ENCODE measurements at regions not wholly inside any gene's neighbourhood (a gene's known extent, or its start where the extent isn't known, plus 50 kb on each side); places are given as distances from the start of the nearest gene placed in this dataset.
A peak's percentile ranks its signal among the peaks of the same experiment; 100 is the strongest.
"Not testable (repeated sequence)": the region's sequence is repeated elsewhere in the genome, so short reads cannot be mapped to it uniquely, and the experiment has no call there.

DNA sequence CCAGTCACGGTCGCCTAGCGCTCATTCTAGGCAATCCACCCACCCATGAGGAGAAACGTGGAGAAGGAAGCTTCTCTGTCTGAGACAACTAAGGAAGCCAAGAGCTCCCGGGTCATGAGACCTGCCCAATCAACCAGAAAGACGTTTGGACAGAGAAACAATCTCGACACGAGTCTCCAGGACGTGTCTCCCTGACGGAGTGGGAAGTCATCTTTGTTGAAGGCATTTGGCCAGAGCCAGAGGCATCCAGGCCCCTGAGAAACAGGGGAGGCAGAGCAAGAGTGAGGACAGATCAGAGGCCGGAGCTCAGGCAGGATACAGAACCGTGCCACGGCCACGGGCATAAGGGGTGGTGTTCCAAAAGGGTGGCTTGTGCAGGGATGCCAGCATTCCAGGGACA, 479.0 kb downstream of the SPATA31A7 start:
- TF ChIP-seq, protein P1, sequence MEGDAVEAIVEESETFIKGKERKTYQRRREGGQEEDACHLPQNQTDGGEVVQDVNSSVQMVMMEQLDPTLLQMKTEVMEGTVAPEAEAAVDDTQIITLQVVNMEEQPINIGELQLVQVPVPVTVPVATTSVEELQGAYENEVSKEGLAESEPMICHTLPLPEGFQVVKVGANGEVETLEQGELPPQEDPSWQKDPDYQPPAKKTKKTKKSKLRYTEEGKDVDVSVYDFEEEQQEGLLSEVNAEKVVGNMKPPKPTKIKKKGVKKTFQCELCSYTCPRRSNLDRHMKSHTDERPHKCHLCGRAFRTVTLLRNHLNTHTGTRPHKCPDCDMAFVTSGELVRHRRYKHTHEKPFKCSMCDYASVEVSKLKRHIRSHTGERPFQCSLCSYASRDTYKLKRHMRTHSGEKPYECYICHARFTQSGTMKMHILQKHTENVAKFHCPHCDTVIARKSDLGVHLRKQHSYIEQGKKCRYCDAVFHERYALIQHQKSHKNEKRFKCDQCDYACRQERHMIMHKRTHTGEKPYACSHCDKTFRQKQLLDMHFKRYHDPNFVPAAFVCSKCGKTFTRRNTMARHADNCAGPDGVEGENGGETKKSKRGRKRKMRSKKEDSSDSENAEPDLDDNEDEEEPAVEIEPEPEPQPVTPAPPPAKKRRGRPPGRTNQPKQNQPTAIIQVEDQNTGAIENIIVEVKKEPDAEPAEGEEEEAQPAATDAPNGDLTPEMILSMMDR (IDR thresholded peaks at IDR 0.05; ENCODE audit: control insufficient read depth, extremely low read depth, insufficient read depth) = no peak
- DNase-seq (ENCODE audit: low read depth) = no peak
- H3K4me3 ChIP-seq (ENCODE audit: low read depth, low read length) = no peak overlapping the region

DNA sequence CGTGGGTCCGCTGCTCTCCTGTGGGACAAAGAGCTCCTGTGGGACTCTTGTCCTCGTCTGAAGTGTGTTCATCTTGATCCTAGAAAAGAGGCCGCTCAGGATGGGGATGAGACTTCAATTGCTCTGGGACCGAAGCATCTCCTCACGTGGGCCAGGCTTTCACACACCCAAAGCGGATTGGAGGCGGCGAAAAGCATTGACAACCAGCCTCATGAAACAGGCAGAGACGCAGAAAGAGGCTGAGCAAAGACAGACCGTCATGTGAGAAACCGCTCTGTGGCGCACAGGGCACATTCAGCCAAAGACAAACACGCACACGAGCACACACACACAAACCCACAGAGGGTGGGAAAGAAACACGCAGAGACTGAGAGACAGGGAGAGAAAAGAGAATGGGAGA, 479.5 kb downstream of the SPATA31A7 start:
- no peak overlapping the region for H3K4me3 ChIP-seq (ENCODE audit: low read depth, low read length)
- TF ChIP-seq, protein P1 (IDR thresholded peaks at IDR 0.05; ENCODE audit: control insufficient read depth, extremely low read depth, insufficient read depth) = no peak
- no peak for DNase-seq (ENCODE audit: low read depth)

DNA sequence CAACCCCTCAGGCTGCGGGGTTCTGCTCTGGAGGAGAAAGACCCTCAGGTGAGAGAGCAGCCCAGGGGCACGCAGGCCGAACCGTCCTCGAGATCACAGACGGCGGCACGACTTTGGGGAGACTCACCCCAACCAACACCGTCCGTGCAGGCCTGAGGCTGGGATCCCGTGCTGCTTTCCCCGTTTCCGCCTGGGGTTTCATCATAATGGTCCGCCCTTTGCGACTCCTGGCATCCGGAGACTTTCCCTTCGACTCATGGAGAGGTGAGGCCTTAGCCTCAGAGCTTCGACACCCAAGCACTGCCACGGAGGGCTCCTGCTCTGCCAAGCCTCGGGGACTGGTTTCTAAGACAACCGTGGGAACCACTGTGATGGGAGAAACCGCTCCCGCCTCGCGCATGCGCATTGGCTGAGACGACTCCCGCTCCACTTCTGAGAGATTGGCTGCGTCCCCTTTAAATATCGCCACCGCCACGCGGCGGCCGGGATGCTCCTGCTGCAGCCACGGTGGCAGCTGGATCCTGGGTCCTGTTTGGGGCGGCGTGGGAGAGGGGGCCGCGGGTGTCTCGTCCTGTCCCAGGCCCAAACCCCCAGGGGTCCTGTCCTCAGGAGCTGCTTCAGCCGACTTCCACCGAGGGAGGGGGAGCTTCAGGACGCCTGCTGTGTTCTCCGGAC, 480.1 kb downstream of the SPATA31A7 start:
- not testable (repeated sequence) for DNase-seq (ENCODE audit: low read depth)
- H3K4me3 ChIP-seq (ENCODE audit: low read depth, low read length) = peak overlapping the region; percentile 15; the same call in 1 of the 2 replicates

DNA sequence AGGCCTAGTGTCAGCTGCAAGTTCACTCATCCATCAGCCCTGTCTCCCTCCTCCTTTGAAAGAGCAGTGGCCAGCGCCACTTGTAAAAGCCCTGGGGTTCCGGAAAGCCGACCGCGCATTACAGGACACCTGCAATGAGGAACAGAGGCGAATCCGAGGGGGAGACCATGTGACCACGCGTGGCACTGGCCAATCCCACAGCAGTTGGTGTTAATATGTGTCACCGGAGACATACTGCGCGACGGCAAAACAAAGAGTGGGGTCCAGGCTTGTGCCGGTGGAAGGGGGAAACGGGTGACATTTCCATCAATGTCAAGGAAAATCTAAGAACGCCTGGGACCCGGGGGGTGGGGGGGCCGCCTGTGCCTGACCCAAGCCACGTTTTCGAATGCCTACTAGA, 480.8 kb downstream of the SPATA31A7 start:
- TF ChIP-seq, protein P1 (IDR thresholded peaks at IDR 0.05; ENCODE audit: control insufficient read depth, extremely low read depth, insufficient read depth) = no peak
- no peak for DNase-seq (ENCODE audit: low read depth)
- no peak overlapping the region for H3K4me3 ChIP-seq (ENCODE audit: low read depth, low read length)

DNA sequence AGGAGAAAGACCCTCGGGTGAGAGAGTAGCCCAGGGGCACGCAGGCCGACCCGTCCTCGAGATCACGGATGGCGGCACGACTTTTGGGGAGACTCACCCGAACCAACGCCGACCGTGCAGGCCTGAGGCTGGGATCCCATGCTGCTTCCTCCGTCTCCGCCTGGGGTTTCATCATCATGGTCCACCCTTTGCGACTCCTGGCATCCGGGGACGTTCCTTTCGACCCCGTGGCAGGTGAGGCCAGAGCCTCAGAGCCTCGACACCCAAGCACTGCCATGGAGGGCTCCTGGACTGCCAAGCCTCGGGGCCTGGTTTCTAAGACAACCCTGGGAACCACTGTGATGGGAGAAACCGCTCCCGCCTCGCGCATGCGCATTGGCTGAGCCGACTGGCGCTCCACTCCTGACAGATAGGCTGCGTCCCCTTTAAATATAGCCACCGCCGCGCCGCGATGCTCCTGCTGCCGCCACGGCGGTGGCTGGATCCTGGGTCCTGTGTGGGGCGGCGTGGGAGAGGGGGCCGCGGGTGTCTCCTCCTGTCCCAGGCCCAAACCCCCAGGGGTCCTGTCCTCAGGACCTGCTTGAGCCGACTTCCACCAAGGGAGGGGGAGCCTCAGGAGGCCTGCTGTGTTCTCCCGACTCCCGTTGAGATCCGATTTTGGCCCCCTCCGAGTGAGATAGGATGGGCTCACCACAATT, 481.6 kb downstream of the SPATA31A7 start:
- TF ChIP-seq, protein P1 (IDR thresholded peaks at IDR 0.05; ENCODE audit: control insufficient read depth, extremely low read depth, insufficient read depth) = no peak
- DNase-seq (ENCODE audit: low read depth) = no peak
- no peak overlapping the region for H3K4me3 ChIP-seq (ENCODE audit: low read depth, low read length)

DNA sequence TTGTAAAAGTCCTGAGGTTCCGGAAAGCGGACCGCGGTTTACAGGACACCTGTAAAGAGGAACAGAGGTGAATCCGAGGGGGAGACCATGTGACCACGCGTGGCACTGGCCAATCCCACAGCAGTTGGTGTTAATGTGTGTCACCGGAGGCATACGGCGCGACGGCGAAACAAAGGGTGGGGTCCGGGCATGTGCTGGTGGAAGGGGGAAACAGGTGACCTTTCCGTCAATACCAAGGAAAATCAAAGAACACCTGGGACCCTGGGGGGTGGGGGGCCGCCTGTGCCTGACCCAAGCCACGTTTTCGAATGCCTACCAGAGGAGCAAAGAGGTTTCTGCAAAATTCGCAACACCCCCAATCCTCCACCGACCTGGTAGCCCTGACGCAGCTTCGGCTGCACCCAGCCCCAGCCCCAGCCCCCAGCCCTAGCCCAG, 482.3 kb downstream of the SPATA31A7 start:
- not testable (repeated sequence) for DNase-seq (ENCODE audit: low read depth); H3K4me3 ChIP-seq (ENCODE audit: low read depth, low read length)

DNA sequence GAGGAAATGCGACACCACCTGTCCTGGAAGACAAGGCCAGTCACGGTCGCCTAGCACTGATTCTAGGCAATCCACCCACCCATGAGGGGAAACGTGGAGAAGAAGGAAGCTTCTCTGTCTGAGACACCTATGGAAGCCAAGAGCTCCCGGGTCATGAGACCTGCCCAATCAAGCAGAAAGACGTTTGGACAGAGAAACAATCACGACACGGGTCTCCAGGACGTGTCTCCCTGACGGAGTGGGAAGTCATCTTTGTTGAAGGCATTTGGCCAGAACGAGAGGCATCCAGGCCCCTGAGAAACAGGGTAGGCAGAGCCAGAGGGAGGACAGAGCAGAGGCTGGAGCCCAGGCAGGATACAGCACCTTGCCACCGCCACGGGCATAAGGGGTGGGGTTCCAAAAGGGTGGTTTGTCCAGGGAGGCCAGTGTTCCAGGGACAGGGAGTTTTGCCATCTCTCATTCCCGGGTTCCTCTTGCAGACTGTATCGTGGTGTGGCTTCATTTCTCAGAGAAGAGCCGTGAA, 482.9 kb downstream of the SPATA31A7 start:
- DNase-seq (ENCODE audit: low read depth); H3K4me3 ChIP-seq (ENCODE audit: low read depth, low read length): not testable (repeated sequence)

DNA sequence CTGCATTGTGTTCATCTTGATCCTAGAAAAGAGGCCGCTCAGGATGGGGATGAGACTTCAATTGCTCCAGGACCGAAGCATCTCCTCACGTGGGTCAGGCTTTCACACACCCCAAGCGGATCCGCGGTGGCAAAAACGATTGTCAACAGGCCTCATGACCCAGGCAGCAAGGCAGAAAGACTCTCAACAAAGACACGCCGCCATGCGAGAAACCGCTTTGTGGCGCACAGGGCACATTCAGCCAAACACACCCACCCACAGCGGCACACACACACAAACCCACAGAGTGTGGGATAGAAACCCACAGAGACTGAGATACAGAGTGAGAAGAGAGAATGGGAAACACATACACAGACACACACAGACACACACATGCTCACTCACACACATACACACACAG, 483.4 kb downstream of the SPATA31A7 start:
- H3K4me3 ChIP-seq (ENCODE audit: low read depth, low read length) = no peak overlapping the region
- TF ChIP-seq, protein P1 (IDR thresholded peaks at IDR 0.05; ENCODE audit: control insufficient read depth, extremely low read depth, insufficient read depth) = no peak
- DNase-seq (ENCODE audit: low read depth) = no peak
